GM21723 (cell line): ENCODE measurements at regions not wholly inside any gene's neighbourhood (a gene's known extent, or its start where the extent isn't known, plus 50 kb on each side); places are given as distances from the start of the nearest gene placed in this dataset.
"Not testable (repeated sequence)": the region's sequence is repeated elsewhere in the genome, so short reads cannot be mapped to it uniquely, and the experiment has no call there.

Experiments
- ATAC-seq: cut with Tn5 transposase; IDR thresholded peaks from one replicate; pipeline ENCODE4 v1.9.1; 2021; ENCODE audit warnings: mild to moderate bottlenecking, moderate library complexity; ENCODE audit not compliant: unreplicated experiment

DNA sequence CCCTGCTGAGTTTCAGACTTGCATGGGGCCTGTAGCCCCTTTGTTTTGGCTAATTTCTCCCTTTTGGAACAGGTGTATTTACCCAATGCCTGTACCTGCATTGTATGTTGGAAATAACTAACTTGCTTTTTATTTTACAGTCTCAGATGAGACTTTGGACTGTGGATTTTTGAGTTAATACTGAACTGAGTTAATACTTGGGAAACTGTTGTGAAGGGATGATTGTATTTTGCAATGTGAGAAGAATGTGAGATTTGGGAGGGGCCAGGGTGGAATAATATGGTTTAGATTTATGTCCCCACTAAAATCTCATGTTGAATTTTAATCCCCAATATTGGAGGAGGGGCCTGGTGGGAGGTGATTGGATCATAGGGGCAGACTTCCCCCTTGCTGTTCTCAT lies 99.1 kb upstream of the IRAK1BP1 start:
- ATAC-seq, result no peak

DNA sequence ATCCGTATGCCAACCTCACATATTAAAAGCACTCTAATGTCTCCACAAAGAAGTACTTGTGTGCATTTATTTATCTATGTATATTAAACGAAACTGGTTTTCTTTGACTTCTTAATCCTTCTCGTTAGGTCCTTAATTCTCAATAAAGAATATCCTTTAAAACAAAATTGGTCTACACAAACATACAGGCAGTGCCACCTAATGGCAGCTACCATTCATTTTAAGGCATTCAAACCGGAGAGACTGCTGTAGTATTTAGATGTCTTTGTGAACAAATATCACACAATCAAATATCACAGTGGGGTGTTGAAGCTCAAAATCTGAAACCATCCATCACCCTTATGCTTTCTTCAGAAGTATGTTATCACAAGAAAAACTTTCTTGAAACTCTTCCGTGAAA lies 96.6 kb upstream of the IRAK1BP1 start:
- ATAC-seq, result no peak

DNA sequence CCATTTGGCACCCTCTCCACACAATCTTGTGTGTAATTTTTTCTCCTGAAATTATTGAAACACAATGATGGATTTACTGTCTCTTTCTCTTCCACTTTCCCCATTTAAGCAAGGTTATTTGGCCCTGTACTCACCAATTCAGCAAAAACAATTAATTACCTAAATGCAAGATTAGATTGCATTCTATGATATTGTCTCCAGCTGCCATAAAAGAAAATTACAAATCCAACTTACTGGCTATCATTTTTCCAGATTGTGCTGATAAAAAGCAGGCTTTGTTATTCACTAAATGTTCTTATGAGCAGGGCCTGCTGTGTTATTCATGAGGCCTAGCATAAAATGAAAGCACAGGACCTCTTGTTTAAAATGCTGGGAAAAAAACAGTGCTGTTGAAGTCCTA lies 95.8 kb upstream of the IRAK1BP1 start:
- no peak for ATAC-seq

DNA sequence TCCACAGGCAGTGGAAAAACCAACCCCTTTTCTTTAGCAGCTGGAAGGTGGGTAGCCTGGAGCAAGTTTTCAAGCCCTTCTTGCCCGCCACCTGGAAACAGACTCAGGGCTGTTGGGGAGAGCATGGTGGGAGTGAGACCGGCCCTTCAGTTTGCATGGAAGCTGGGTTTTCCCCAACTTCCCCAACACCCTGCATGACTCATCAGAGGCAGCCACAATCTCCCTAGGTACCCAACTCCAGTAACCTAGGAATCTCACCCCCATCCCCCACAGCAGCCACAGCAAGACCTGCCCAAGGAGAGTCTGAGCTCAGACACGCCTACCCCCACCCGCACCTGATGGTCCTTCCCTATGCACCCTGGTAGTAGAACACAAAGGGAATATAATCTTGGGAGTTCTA lies 86.3 kb upstream of the IRAK1BP1 start:
- no peak for ATAC-seq

DNA sequence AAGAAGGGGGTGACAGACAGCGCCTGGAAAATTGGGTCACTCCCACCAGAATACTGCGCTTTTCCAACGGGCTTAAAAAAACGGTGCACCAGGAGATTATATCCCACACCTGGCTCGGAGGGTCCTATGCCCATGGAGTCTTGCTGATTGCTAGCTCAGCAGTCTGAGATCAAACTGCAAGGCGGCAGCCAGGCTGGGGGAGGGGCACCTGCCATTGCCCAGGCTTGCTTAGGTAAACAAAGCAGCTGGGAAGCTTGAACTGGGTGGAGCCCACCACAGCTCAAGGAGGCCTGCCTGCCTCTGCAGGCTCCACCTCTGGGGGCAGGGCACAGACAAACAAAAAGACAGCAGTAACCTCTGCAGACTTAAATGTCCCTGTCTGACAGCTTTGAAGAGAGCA lies 84.0 kb upstream of the IRAK1BP1 start:
- not testable (repeated sequence) for ATAC-seq

DNA sequence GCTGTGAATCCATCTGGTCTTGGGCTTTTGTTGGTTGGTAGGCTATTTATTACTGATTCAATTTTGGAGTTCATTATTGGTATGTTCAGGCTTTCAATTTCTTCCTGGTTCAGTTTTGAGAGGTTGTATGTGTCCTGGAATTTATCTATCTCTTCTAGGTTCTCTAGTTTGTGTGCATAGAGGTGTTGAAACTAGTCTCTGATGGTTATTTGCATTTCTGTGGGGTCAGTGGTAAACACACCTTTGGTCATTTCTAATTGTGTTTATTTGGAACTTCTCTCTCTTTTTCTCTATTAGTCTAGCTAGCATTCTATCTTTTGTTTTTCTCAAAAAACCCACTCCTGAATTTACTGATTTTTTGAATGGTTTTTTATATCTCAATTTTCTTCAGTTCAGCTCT lies 70.1 kb upstream of the IRAK1BP1 start:
- no peak for ATAC-seq

DNA sequence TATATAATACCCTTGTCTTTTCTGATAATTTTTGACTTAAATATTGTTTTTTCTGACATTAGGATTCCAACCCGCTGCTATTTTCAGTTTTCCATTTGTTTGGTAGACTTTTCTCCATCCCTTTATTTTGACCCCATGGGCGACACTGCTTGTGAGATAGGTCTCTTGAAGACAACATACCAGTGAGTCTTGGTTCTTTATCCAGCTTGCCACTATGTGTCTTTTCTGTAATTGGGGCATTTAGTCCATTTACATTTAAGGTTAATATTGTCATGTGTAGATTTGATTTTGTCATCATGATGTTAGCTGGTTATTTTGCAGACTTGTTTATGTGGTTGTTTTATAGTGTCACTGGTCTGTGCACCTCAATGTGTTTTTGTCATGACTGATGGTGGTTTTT lies 67.7 kb upstream of the IRAK1BP1 start:
- no peak for ATAC-seq

DNA sequence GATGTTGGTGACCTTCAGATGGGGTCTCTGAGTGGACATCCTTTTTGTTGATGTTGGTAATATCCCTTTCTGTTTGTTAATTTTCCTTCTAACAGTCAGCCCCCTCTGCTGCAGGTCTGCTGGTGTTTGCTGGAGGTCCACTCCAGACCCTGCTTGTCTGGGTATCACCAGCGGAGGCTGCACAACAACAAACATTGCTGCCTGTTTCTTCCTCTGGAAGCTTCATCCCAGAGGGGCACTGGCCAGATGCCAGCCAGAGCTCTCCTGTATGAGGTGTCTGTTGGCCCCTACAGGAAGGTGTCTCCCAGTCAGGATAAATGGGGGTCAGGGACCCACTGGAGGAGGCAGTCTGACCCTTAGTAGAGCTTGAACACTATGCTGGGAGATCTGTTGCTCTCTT lies 60.6 kb upstream of the IRAK1BP1 start:
- ATAC-seq, result not testable (repeated sequence)

DNA sequence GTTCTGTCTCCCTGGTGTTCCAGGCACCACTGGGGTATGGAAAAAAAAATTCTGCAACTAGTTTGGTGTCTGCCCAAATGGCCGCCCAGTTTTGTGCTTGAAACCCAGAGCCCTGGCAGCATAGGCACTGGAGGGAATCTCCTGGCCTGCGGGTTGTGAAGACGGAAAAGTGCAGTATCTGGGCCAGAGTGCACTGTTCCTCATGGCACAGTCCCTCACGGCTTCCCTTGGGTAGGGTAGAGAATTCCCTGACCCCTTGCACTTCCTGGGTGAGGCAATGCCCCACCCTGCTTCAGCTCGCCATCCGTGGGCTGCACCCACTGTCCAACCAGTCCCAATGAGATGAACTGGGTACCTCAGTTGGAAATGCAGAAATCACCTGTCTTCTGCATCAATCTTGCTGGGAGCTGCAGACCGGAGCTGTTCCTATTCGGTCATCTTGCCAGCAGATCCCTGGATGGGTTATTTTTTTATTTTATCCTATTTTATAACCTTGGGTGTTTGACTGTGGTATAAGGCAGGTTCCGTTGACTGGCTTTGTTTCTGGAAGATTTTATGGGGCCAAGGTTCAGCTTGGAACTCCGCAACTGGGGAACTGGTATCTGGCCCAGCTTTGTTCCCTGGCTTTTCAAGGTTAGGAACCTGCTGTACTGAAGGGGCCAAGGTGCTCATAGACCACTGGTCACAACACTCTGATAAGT lies 59.5 kb upstream of the IRAK1BP1 start:
- not testable (repeated sequence) for ATAC-seq

DNA sequence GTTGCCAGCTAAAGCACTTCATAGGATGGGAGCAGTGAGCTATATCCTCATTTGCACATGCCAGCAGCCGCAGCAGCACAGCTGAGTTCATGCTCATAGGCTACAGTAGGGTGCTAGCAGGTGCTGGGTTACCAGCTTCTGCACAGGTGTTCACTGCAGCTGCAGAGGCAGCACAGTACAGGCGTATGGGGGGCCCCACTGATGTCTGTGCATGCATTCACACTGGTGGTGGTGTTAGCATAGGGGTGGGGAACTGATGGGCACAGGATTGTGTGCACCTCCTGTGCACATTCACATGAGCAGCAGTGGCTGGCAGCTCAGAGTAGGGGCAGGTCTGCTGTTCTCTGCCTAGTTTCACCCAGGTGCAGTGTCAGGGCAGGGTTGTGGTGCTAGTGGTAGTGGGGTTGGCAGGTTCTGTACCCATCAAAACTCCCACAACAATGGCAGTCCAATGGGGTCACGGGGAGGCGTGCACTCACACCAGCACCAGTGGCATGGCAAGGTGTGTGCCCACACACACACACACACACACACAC lies 58.9 kb upstream of the IRAK1BP1 start:
- ATAC-seq, result no peak

DNA sequence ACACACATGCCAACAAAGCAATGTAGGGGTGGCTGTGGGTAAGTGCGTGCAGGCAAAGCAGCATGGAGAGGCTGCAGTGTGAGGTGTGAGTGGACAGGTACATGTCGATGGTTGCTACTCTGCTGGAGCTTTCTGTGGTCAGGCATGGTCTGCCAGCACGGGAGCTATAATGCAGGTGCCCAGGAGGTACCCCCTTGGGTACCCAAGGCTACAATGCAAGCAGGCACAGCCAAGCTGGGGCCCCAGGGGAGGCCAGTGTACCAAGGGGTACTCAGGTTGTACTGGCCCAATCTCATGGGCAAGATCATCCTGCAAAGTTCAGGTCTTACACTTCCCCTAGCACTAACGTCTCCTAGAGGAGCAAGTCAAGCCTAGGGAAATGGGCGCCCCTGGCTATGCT lies 58.4 kb upstream of the IRAK1BP1 start:
- ATAC-seq, result no peak

DNA sequence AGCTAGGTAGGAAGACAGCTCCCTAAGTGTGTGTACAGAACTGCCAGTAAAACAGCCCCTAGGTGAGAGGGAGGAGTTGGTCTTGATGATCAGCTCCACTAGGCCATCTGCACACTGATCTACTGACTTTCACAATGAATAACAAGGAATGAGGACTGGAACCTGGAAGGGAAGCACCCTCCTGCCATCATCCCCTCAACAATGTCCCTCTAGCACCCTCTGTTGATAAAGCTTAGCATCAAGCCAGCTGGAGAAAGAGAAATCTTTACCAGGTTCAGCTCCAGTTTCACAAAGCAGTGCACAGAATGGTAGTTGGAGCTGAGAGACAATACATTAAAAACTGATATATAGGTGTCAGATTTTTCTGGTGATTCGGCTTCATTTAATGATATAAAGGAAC lies 57.2 kb upstream of the IRAK1BP1 start:
- peak; percentile 67 for ATAC-seq

DNA sequence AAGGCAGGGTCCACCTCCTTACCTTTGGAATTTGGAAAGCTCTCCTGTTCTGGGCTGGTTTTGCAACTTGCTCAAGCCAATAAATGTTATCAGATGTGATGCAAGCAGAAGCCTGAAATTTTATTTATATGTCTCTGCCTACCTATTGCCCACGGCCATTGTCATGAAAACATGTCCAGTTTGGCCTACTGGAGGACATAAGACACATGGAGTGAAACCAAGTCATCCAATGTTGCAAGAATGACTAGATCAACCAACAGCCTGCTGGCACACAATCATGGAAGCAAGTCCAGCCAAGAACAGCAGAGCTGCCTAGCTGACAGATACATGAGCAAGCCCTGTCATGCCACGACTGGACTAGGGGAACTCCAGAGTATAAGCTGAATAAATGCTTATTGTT lies 56.7 kb upstream of the IRAK1BP1 start:
- ATAC-seq, result no peak
